Erythroblast (primary cell): ENCODE measurements at regions not wholly inside any gene's neighbourhood (a gene's known extent, or its start where the extent isn't known, plus 50 kb on each side); places are given as distances from the start of the nearest gene placed in this dataset.

Source experiments
- GATA1 ChIP-seq: IDR thresholded peaks from 2 replicates; pipeline ENCODE4 v1.6.1; 2011; ENCODE audit warnings: low read depth, mild to moderate bottlenecking, control low read depth, low read length, moderate library complexity
- POLR2A ChIP-seq: IDR thresholded peaks from 2 replicates; pipeline ENCODE4 v1.6.1; 2011; ENCODE audit warnings: mild to moderate bottlenecking, low read length

DNA sequence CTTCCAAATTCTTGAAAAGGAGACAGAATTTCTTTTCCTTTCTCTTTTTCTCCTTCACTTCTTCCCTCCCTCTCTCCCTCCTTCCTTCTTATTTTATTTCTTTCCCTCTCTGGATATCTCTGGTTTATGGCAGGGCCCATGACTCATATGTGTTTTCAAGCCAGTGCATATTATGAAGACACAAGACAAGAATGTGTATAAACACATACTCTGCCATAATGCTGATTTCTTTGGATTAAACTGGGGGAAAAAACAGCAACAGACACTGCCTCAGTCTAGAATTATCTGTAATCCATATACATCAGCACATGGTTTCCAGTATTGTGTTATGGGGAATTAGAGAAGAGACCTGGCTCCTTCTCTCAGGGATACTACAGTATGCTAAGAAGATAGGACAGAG, 82.8 kb upstream of the CPO start:
- no peak for TF ChIP-seq POLR2A
- no peak for TF ChIP-seq GATA1
